Ammon's horn (tissue), 1 donor: ENCODE measurements at regions not wholly inside any gene's neighbourhood (a gene's known extent, or its start where the extent isn't known, plus 50 kb on each side); places are given as distances from the start of the nearest gene placed in this dataset.
"Not testable (repeated sequence)": the region's sequence is repeated elsewhere in the genome, so short reads cannot be mapped to it uniquely, and the experiment has no call there.

Experiments
- DNase-seq: peaks from one replicate; pipeline ENCODE4 v3.0.0-alpha.2; 2016; ENCODE audit warnings: low spot score

GRCh38 chr1:22196041-22196440, 53.1 kb upstream of the WNT4 start:
- no peak for DNase-seq

GRCh38 chr1:22196641-22197040, 53.7 kb upstream of the WNT4 start:
- no peak for DNase-seq

- no peak for DNase-seq
Observed at GRCh38 chr1:22197644-22198043, 54.7 kb upstream of the WNT4 start.

GRCh38 chr1:22201023-22201422, 58.1 kb upstream of the WNT4 start:
- no peak for DNase-seq

- no peak for DNase-seq
Observed at GRCh38 chr1:22203335-22203734, 60.4 kb upstream of the WNT4 start.

- DNase-seq: no peak
Observed at GRCh38 chr1:22204057-22204840, 61.4 kb upstream of the WNT4 start.

- no peak for DNase-seq
Observed at GRCh38 chr1:22204989-22205913, 62.4 kb upstream of the WNT4 start.

- DNase-seq: no peak
Observed at GRCh38 chr1:22206551-22207125, 63.7 kb upstream of the WNT4 start.

- peak; percentile 26 for DNase-seq
Observed at GRCh38 chr1:22207511-22208267, 64.8 kb upstream of the WNT4 start.

- DNase-seq: no peak
Observed at GRCh38 chr1:22208268-22208972, 65.5 kb upstream of the WNT4 start.

- DNase-seq: no peak
Observed at GRCh38 chr1:22208973-22209378, 66.1 kb upstream of the WNT4 start.

- no peak for DNase-seq
Observed at GRCh38 chr1:22210176-22210575, 67.3 kb upstream of the WNT4 start.

- DNase-seq: no peak
Observed at GRCh38 chr1:22210636-22211035, 67.7 kb upstream of the WNT4 start.

GRCh38 chr1:22211459-22211858, 68.6 kb upstream of the WNT4 start:
- not testable (repeated sequence) for DNase-seq

- no peak for DNase-seq
Observed at GRCh38 chr1:22212400-22213233, 69.7 kb upstream of the WNT4 start.

- no peak for DNase-seq
Observed at GRCh38 chr1:22216210-22216883, 73.5 kb upstream of the WNT4 start.

GRCh38 chr1:22216966-22217365, 74.1 kb upstream of the WNT4 start:
- DNase-seq: no peak

GRCh38 chr1:22217811-22218460, 75.0 kb upstream of the WNT4 start:
- no peak for DNase-seq

GRCh38 chr1:22218618-22219250, 75.8 kb upstream of the WNT4 start:
- DNase-seq: no peak
